Midbrain (tissue), 1 donor: ENCODE measurements at regions not wholly inside any gene's neighbourhood (a gene's known extent, or its start where the extent isn't known, plus 50 kb on each side); places are given as distances from the start of the nearest gene placed in this dataset.
A peak's percentile ranks its signal among the peaks of the same experiment; 100 is the strongest.
"Not testable (repeated sequence)": the region's sequence is repeated elsewhere in the genome, so short reads cannot be mapped to it uniquely, and the experiment has no call there.

Experiments used
- DNase-seq: peaks from one replicate; lab custom pipeline; 2025; lab: John Stamatoyannopoulos, UW

DNA sequence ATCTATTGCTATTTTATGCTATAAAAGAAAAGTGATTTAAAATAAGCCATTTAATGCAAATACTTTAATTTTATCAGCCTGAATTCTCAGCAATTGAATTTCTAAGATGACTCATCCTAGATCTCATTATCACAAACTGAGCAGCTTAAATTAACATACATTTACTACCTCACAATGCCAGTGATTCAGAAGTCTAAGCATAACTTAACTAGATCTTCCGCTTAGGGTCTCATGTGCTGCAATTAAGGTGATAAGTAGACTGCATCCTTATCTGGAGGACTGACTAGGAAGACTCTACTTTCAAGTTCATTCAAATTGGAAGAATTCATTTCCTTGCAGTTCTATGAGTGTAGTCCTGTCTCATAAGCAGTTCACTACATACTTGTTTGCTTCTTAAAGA, 286.6 kb downstream of the COL11A1 start:
- no peak for DNase-seq

DNA sequence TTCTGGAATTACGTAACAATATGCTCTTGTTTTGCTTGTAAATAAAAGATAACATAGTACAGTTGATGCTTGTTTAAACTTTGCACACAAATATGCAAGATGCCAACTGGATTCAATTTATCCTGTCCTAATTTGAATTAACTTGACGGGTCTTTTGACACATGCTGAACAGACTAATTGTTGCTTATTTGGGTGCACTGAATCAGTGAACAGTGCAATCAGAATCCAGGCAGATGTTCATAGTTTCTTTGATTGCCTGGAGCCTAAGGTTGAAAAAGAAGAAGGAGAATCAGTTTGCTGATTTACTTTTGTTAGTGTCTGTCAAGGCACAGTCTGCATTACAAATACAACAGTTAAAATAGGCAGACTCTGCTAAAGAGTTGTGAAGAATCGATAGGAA, 307.9 kb downstream of the COL11A1 start:
- DNase-seq: no peak

- no peak for DNase-seq
These were observed 308.8 kb downstream of the COL11A1 start for GRCh38 chr1:102799496-102799895.

DNA sequence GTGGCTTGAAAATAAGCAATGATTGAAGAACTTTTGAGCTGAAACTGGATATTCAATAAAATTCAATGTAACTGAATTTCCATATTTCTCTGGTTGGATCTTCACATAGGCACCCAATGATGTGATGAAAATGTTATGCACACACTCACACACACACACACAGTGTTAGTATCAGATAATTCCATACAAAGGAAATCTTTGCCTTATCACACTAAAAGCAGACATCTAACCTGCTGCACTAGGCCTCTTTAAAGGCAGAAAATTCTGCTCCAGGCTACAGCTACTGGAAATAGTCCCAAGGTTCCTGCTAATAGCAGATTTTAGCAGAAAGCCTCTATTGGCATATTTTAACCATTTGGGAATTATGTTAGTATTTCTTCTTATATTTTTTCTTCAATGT, 309.6 kb downstream of the COL11A1 start:
- DNase-seq: no peak

DNA sequence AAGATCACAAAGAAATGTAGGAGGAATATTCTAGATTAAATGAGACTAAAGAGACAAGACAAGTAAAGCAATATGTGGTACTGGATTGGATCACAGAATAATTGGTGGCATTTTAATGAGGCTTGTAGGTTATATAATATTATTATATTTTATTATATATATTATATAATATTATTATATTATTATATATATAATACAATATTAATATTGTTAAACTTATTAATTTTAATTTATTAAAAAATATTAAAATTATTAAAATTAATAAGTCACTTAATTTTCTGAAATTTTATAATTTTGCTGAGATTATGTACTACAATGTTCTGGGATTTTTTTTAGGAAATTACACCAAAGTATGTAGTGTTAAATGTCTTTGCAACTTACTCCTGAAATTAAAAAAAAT, 311.9 kb downstream of the COL11A1 start:
- no peak for DNase-seq

- DNase-seq: peak; percentile 0
These were observed 317.3 kb downstream of the COL11A1 start for GRCh38 chr1:102790997-102791396.

DNA sequence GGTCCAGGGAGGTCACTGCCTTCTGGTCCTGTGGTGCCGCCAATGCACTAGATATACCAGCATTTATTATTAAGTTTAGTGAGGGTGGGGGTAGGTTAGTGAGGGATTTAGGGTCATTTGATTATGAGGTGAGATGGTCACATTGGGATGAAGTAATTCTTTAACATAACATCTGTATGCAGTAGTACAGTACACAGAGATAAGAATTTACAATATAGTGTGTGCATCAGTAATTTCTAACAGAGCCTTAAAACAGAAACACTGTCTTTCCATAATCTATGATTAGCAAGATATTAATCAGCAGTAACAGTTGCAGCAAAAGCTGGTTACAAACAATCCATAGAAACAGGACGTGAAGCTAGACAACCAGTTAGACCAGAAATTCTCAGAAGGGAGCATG, 318.4 kb downstream of the COL11A1 start:
- not testable (repeated sequence) for DNase-seq

DNA sequence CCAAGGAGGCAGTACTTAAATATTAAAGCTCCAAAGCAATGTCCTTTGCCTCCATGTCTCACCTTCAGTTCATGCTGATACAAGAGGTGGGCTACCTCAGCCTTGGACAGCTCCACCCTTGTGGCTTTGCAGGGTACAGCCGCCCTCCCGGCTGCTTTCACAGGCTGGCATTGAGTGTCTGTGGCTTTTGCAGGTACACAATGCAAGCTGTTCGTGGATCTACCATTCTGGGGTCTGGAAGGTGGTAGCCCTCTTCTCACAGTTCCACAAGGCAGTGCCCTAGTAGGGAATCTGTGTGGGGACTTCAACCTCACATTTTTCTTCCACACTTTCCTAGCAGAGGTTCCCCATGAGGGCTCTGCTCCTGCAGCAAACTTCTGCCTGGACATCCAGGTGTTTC, 324.8 kb downstream of the COL11A1 start:
- no peak for DNase-seq

- no peak for DNase-seq
These were observed 326.2 kb downstream of the COL11A1 start for GRCh38 chr1:102782144-102782543.

DNA sequence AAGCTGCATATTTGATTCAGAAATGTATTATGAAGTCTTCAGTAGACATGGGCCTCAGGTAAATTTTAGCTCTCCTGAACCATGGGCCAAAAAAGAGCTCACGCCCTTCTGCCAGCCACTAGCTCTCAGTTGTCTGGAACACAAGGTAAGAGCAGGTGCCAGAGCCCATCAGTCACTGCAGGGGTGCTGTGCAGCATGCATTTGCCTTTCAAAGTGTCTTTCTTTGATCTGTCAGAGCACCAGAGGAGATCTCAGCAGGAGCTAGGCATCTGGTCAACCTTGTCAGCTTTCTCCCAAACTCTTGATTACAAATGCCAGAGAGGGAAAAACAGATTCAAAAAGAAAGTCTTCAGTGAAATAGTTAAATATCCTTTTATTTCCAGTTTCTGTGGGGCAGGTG, 332.3 kb downstream of the COL11A1 start:
- DNase-seq: no peak

- DNase-seq: no peak
These were observed 335.5 kb downstream of the COL11A1 start for GRCh38 chr1:102772831-102773230.

- no peak for DNase-seq
These were observed 349.9 kb downstream of the COL11A1 start for GRCh38 chr1:102758418-102758817.

- no peak for DNase-seq
These were observed 351.0 kb downstream of the COL11A1 start for GRCh38 chr1:102757363-102757762.

DNA sequence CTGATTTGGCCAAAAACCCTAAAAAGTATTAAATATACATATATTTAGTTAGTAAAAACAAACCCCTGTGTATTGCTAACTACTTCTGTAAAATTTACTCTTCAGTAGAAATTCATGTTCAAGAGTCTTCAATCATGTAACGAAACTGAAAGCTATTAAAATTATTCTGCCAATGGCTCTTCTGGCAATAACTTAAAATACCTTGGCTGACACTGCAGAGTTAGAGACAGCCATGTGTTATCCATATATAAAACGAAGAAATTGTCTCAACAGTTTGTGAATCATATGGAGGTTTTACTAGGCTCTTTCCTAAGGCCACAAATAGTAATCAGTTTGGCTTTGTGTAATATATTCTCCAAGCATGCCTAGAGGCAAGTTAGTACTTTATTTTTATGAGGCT, 357.2 kb downstream of the COL11A1 start:
- DNase-seq: no peak

DNA sequence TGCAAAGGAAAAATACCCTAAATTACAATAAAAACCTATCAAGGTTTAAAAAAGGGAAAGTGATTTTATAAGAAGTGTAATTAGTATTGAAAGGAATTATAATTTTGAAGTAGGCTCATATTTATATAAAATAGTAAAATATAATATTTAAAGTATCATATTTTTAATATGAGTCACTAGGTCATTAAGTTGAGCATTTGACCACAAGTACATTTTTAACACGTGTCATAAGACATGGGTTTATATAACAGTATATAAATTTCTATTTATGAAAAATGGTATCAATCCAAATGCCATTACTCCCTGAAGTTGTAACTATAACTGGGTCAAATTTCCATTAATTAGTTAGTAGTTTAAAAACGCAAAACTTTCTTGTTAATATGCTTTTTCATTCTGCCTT, 365.9 kb downstream of the COL11A1 start:
- DNase-seq: no peak

DNA sequence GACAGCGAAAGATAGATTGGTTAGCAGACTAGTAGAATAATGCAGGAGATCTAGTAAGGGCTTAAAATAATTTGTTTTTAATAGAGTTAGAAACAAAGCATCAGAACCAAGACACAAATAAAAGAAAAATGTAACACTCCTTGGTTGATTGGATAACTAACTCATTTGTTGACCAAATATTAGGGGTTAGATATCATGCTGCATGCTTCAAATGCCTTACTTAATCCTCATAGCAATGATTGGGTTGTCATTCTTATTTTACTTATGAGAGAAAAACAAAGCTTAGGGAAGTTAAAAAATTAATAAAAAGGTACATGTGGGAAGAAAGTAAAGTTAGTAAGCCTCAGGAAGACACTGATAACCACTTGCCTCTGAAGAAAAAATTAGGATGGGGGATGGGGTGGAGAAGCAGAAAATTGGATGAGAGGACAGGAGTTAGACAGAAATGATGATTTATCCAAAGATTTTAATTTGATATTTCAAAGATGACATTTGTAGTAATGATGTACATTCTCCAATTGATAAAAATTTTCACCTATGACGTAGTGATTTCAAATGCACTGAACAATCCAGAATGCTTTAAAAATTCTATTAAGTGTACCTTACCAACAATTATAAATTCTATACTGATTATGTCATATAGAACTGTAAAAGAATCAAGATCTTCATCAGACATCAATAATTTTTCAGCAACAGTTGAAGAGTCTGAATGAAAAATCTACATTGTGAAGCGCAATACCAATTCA, 374.7 kb downstream of the COL11A1 start:
- no peak for DNase-seq

GRCh38 chr1:102732927-102733326, 375.4 kb downstream of the COL11A1 start:
- DNase-seq: no peak

- no peak for DNase-seq
These were observed 381.9 kb downstream of the COL11A1 start for GRCh38 chr1:102726417-102726816.

DNA sequence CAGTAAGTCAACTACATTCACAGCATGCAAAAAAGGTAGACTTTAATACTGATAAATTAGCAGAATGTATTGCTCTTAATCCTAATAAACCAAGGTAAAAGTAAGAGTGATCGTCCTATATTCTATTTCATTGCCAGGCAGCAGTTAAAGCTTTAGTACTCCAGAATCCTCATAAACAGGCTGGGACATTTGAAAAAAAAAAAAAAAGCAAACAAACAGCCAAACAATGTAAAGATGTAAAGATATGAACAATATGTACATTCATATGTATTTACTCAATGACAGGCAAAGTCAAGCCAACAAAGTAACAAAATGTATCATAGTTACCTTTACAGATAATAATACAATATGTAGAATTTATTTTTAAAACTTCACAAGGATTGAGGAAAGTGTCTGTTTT, 383.6 kb downstream of the COL11A1 start:
- no peak for DNase-seq

DNA sequence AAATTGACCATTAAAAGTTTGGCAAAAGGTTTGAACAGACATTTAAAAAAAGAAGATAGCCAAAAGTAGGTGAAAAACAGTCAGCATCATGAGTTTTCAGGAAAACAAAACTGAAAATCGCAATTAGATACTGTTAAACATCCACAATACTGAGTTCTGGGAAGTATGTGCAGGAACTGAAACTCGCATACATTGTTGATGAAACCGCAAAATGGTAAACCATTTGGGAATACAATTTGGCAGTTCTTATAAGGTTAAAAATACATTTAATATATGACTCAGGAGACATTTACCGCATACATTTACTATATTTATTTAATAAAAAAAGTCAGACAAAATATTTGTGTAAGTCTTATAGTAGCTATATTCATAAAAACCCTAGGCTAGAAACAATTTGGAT, 393.2 kb downstream of the COL11A1 start:
- no peak for DNase-seq

GRCh38 chr1:102699524-102699923, 408.8 kb downstream of the COL11A1 start:
- no peak for DNase-seq

GRCh38 chr1:102693345-102693744, 415.0 kb downstream of the COL11A1 start:
- no peak for DNase-seq

DNA sequence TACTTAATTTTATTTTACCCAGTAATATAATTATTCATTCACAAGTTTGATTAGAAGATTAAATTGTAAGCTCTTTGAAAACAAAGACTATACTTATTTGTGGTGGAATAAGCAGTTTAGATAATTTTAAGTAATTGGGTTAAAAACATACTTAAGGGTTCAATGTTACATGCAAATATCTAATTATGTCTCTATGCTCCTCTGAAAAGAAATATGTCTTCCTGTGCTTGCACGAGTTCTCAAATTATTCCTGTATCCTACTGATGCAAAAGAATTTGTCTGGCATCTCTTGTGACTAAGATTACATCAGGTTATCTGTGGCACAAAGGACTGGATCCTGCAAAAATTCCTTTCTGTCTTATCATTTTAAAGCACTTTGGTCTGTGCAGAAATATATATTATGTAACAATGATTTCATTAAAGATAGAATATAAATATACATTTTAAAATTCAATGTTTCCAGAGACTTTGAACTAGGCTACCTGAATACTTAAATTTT, 416.7 kb downstream of the COL11A1 start:
- no peak for DNase-seq

GRCh38 chr1:102687383-102687782, 420.9 kb downstream of the COL11A1 start:
- no peak for DNase-seq
